PC-9 (cell line): ENCODE measurements at regions not wholly inside any gene's neighbourhood (a gene's known extent, or its start where the extent isn't known, plus 50 kb on each side); places are given as distances from the start of the nearest gene placed in this dataset.

ENCODE experiments used
- EZH2 ChIP-seq: fragments of 200-600 bp; sonication (generic); IDR thresholded peaks from 2 replicates; pipeline ENCODE4 v1.8.0; 2017; ENCODE audit warnings: antibody characterized with exemption, low read depth
- TF ChIP-seq, protein P1 (sequence below): fragments of 200-600 bp; sonication (generic); conservative IDR thresholded peaks from 2 replicates; pipeline ENCODE4 v1.6.1; 2017; ENCODE audit warnings: mixed run types, antibody characterized with exemption, mild to moderate bottlenecking, moderate library complexity

DNA sequence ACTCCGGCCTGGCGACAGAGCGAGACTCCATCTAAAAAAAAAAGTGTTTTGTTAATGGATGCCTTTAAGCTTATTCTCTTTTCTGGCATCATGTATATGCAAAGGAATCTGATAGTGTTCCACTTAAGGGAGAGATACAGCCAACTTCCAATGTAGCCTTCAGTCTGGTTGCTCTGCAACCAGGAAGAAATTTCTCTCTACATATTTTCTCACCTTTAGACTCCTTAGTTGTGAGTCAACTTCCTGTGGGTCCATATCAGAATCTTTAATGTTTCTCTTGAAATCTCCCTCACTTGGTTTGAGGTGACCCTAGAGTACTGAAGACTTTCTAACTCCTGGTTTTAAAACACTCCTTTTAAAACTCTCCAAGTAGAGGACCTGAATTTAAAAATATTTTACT, 340.4 kb downstream of the SLC6A15 start:
- TF ChIP-seq, protein P1, sequence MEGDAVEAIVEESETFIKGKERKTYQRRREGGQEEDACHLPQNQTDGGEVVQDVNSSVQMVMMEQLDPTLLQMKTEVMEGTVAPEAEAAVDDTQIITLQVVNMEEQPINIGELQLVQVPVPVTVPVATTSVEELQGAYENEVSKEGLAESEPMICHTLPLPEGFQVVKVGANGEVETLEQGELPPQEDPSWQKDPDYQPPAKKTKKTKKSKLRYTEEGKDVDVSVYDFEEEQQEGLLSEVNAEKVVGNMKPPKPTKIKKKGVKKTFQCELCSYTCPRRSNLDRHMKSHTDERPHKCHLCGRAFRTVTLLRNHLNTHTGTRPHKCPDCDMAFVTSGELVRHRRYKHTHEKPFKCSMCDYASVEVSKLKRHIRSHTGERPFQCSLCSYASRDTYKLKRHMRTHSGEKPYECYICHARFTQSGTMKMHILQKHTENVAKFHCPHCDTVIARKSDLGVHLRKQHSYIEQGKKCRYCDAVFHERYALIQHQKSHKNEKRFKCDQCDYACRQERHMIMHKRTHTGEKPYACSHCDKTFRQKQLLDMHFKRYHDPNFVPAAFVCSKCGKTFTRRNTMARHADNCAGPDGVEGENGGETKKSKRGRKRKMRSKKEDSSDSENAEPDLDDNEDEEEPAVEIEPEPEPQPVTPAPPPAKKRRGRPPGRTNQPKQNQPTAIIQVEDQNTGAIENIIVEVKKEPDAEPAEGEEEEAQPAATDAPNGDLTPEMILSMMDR: no peak
- TF ChIP-seq EZH2: no peak
